Upper lobe of left lung (tissue), 6 donors: ENCODE measurements at regions not wholly inside any gene's neighbourhood (a gene's known extent, or its start where the extent isn't known, plus 50 kb on each side); places are given as distances from the start of the nearest gene placed in this dataset.
"Not testable (repeated sequence)": the region's sequence is repeated elsewhere in the genome, so short reads cannot be mapped to it uniquely, and the experiment has no call there.

ENCODE experiments used
- ATAC-seq, 2 donors: fragments of 200-7000 bp; cut with Tn5 transposase; one replicate each; pipeline ENCODE4 v1.9.1; 2022; ENCODE audit warnings: mild to moderate bottlenecking in 2 of 2, moderate library complexity in 2 of 2; ENCODE audit not compliant: low FRiP score in 2 of 2
- DNase-seq, 2 donors: peaks; one replicate each; pipeline ENCODE4 v3.0.0-alpha.2; 2019 to 2020
- H3K27ac ChIP-seq, 4 donors: fragments of 200-600 bp; sonication (generic); one replicate each; pipeline ENCODE4 v1.5.1; 2016 to 2019
- H3K27me3 ChIP-seq, 4 donors: fragments of 200-600 bp; sonication (generic); one replicate each; pipeline ENCODE4 v1.5.1; 2017 to 2019
- H3K36me3 ChIP-seq, 4 donors: fragments of 200-600 bp; sonication (generic); one replicate each; pipeline ENCODE4 v1.5.1; 2016 to 2019
- H3K4me1 ChIP-seq, 4 donors: fragments of 200-600 bp; sonication (generic); one replicate each; pipeline ENCODE4 v1.5.1; 2018 to 2019
- H3K4me3 ChIP-seq, 4 donors: fragments of 200-600 bp; sonication (generic); one replicate each; pipeline ENCODE4 v1.5.1; 2017 to 2019; ENCODE audit warnings: mild to moderate bottlenecking in 2 of 4, moderate library complexity in 1 of 4
- H3K9me3 ChIP-seq, 4 donors: fragments of 200-600 bp; sonication (generic); one replicate each; pipeline ENCODE4 v1.5.1; 2018 to 2019
- EP300 ChIP-seq, 4 donors: sonication (generic); formaldehyde crosslinking; IDR thresholded peaks; one replicate each; pipeline ENCODE4 v1.5.1; 2017; ENCODE audit warnings: antibody characterized with exemption in 4 of 4, control low read depth in 2 of 4
- POLR2A ChIP-seq, 4 donors: fragments of 450-650 bp; IDR thresholded peaks; one replicate each; pipeline ENCODE4 v1.5.1; 2016 to 2017; ENCODE audit warnings: antibody characterized with exemption in 4 of 4, mild to moderate bottlenecking in 2 of 4
- POLR2AphosphoS5 ChIP-seq, 2 donors: sonication (generic); formaldehyde crosslinking; IDR thresholded peaks; one replicate each; pipeline ENCODE4 v1.5.1; 2017; ENCODE audit warnings: antibody characterized with exemption in 2 of 2
- WGBS, 2 donors: methylation state at CpG; one replicate each; pipeline ENCODE4 v1.1.5; 2017 to 2018; 5-methylcytosine and 5-hydroxymethylcytosine counted together
- TF ChIP-seq, protein P1 (sequence below), 6 experiments: fragments of 450-650 bp in 4 of 6; fragments of 200-600 bp in 2 of 6; sonication (generic) in 2 of 6; IDR thresholded peaks; one replicate each; pipeline ENCODE4 v1.5.1; 2016 to 2019; ENCODE audit warnings: antibody characterized with exemption in 6 of 6
- donor health status: DM: no; HTN: no; CAD: no; lungs with moderate emphysema.
- donor health status: DM: no; HTN: yes; CAD: no; lungs with severe emphysema.

DNA sequence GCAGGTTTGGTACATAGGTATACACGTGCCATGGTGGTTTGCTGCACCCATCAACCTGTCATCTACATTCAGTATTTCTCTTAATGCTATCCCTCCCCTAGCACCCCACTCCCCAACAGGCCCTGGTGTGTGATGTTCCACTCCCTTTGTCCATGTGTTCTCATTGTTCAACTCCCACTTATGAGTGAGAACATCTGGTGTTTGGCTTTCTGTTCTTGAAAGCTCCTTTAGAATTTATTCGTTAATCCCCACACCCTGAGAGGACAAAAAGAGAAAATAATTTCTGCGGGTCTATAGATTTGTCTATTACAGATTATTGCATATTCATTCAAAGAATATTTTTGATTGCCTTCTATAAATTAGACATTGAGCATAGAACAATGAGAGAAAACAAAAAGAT, 455.5 kb downstream of the PLPP3 start:
- H3K27ac ChIP-seq: no peak overlapping the region
- no peaks in the 10 kb centered on the region for H3K9me3 ChIP-seq
- TF ChIP-seq EP300 (IDR thresholded peaks at IDR 0.05) (no peak), POLR2AphosphoS5 (IDR thresholded peaks at IDR 0.05) (no peak), POLR2A (IDR thresholded peaks at IDR 0.05) (no peak)
- TF ChIP-seq, protein P1, sequence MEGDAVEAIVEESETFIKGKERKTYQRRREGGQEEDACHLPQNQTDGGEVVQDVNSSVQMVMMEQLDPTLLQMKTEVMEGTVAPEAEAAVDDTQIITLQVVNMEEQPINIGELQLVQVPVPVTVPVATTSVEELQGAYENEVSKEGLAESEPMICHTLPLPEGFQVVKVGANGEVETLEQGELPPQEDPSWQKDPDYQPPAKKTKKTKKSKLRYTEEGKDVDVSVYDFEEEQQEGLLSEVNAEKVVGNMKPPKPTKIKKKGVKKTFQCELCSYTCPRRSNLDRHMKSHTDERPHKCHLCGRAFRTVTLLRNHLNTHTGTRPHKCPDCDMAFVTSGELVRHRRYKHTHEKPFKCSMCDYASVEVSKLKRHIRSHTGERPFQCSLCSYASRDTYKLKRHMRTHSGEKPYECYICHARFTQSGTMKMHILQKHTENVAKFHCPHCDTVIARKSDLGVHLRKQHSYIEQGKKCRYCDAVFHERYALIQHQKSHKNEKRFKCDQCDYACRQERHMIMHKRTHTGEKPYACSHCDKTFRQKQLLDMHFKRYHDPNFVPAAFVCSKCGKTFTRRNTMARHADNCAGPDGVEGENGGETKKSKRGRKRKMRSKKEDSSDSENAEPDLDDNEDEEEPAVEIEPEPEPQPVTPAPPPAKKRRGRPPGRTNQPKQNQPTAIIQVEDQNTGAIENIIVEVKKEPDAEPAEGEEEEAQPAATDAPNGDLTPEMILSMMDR (IDR thresholded peaks at IDR 0.05): no peak
- H3K4me1 ChIP-seq: no peaks in the 10 kb centered on the region
- WGBS, 2 donors: 90 to 96% methylated on average over 3 of the region's 3 CpGs
- no peaks in the 10 kb centered on the region for H3K36me3 ChIP-seq
- no peak for DNase-seq
- H3K27me3 ChIP-seq: no peaks in the 10 kb centered on the region
- no peak for ATAC-seq
- no peak overlapping the region for H3K4me3 ChIP-seq

- no peaks in the 10 kb centered on the region for H3K27me3 ChIP-seq
- no peaks in the 10 kb centered on the region for H3K4me1 ChIP-seq
- H3K9me3 ChIP-seq: no peaks in the 10 kb centered on the region
- no peaks in the 10 kb centered on the region for H3K36me3 ChIP-seq
- TF ChIP-seq EP300 (IDR thresholded peaks at IDR 0.05) (no peak), POLR2AphosphoS5 (IDR thresholded peaks at IDR 0.05) (no peak), POLR2A (IDR thresholded peaks at IDR 0.05) (no peak)
- TF ChIP-seq, protein P1 (IDR thresholded peaks at IDR 0.05): no peak
- no peak overlapping the region for H3K27ac ChIP-seq
- H3K4me3 ChIP-seq: no peak overlapping the region
- ATAC-seq: no peak
- no peak for DNase-seq
Measured at GRCh38 chr1:56123421-56123820, 455.9 kb downstream of the PLPP3 start.

DNA sequence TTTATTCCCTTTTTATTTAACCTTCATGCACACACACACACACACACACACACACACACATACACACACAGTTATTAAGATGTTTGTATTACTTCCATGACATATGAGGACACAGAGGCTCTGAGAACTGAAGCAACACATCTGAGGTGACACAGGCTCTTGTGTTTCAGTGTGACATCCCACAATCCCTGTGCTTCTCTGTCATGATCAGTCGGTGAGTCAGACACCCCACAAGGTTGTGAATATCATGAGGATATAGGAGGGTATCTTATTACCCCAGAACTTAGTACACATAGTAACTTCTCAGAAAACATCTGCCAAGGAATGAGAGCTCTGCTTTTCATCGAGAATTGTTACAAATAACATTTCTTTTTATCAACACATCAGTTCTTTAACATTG, 459.3 kb downstream of the PLPP3 start:
- ATAC-seq (no peak), DNase-seq (no peak)
- 78 to 81% methylated on average over 2 of the region's 2 CpGs for WGBS, 2 donors
- Histone ChIP-seq H3K27ac (no peak overlapping the region), H3K4me3 (no peak overlapping the region), H3K36me3 (no peaks in the 10 kb centered on the region), H3K9me3 (no peaks in the 10 kb centered on the region), H3K4me1 (no peaks in the 10 kb centered on the region), H3K27me3 (no peaks in the 10 kb centered on the region)
- TF ChIP-seq, protein P1 (IDR thresholded peaks at IDR 0.05): no peak
- TF ChIP-seq POLR2A (IDR thresholded peaks at IDR 0.05) (no peak), POLR2AphosphoS5 (IDR thresholded peaks at IDR 0.05) (no peak), EP300 (IDR thresholded peaks at IDR 0.05) (no peak)

DNA sequence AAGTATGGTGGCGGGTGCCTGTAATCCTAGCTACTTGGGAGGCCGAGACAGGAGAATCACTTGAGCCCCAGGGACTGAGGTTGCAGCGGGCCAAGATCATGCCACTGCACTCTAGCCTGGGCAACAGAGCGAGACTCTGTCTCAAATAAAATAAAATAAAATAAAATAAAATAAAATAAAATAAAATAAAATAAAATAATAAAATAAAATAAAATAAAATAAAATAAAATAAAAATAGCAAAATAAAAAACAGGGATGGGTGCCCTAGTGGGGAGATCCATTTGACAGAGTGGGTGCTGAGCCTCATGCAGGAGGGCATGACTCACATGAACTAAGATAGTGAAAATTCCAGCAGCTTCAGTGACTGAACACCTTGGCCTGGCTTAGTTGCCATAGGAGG, 460.7 kb downstream of the PLPP3 start:
- not testable (repeated sequence) for H3K27me3 ChIP-seq, ATAC-seq, H3K9me3 ChIP-seq, DNase-seq, H3K36me3 ChIP-seq, H3K27ac ChIP-seq, H3K4me3 ChIP-seq, H3K4me1 ChIP-seq
- WGBS, 2 donors: 91 to 98% methylated on average over 4 of the region's 4 CpGs

DNA sequence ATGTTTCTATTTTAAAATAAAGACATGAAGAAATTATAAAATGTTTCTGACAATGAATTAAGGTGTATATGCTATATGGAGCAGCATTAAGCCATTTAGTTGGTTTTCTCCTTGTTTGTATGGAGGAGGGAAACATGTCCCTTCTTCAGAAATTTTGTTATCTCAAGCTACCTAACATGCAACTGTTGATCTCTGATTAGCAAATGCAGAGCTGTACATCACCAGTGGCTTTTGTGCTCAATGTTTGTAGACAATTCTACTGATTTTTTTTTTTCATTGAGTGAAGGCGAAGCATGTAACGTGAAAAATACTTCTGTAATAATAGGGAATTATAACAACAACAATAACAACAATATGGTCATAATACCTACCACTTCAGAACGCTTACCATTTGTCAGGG, 463.7 kb downstream of the PLPP3 start:
- TF ChIP-seq, protein P1 (IDR thresholded peaks at IDR 0.05): no peak
- TF ChIP-seq POLR2A (IDR thresholded peaks at IDR 0.05) (no peak), EP300 (IDR thresholded peaks at IDR 0.05) (no peak), POLR2AphosphoS5 (IDR thresholded peaks at IDR 0.05) (no peak)
- no peak for ATAC-seq

More for the DNA sequence above, 463.7 kb downstream of the PLPP3 start:
- no peak overlapping the region for H3K27ac ChIP-seq
- WGBS, 2 donors: 91 to 92% methylated on average over 3 of the region's 3 CpGs
- H3K27me3 ChIP-seq: no peaks in the 10 kb centered on the region
- H3K36me3 ChIP-seq: no peaks in the 10 kb centered on the region
- no peak overlapping the region for H3K4me3 ChIP-seq
- no peak for DNase-seq
- peaks cover 0 to 9% (median 2%) of the 10 kb centered on the region in 4 donors for H3K9me3 ChIP-seq
- H3K4me1 ChIP-seq: no peaks in the 10 kb centered on the region
